Transverse colon (tissue), 4 donors: ENCODE measurements at regions not wholly inside any gene's neighbourhood (a gene's known extent, or its start where the extent isn't known, plus 50 kb on each side); places are given as distances from the start of the nearest gene placed in this dataset.
A peak's percentile ranks its signal among the peaks of the same experiment; 100 is the strongest.

Experiments used
- DNase-seq: peaks from one replicate; pipeline ENCODE4 v3.0.0-alpha.2; 2019
- H3K27ac ChIP-seq, 4 donors: fragments of 200-600 bp; sonication (generic); 2 replicates each; pipeline ENCODE4 v1.5.1; 2016 to 2018; ENCODE audit warnings: inconsistent platforms in 4 of 4
- H3K27me3 ChIP-seq: fragments of 200-600 bp; sonication (generic); 2 replicates; pipeline ENCODE4 v1.5.1; 2017; ENCODE audit warnings: inconsistent platforms
- H3K36me3 ChIP-seq, 4 donors: fragments of 200-600 bp; sonication (generic); 2 replicates each; pipeline ENCODE4 v1.5.1; 2017 to 2019; ENCODE audit warnings: inconsistent platforms in 4 of 4
- H3K4me1 ChIP-seq, 4 donors: fragments of 200-600 bp; sonication (generic); 2 replicates each; pipeline ENCODE4 v1.5.1; 2017 to 2020; ENCODE audit warnings: inconsistent platforms in 4 of 4
- H3K4me3 ChIP-seq, 4 donors: fragments of 200-600 bp; sonication (generic); 1 replicate in 1 of 4; 2 replicates in 3 of 4; pipeline versions ENCODE4 v1.5.1 to v1.6.1; 2017 to 2019; ENCODE audit warnings: inconsistent platforms in 4 of 4
- H3K9me3 ChIP-seq, 2 donors: fragments of 200-600 bp; sonication (generic); 2 replicates each; pipeline ENCODE4 v1.5.1; 2017 to 2019; ENCODE audit warnings: inconsistent platforms in 2 of 2
- CTCF ChIP-seq, 5 experiments: fragments of 200-600 bp in 3 of 5; fragments of 450-650 bp in 2 of 5; sonication (generic) in 3 of 5; IDR thresholded peaks; 1 replicate in 2 of 5; 2 replicates in 3 of 5; pipeline ENCODE4 v1.5.1; 2016 to 2017; ENCODE audit warnings: antibody characterized with exemption in 5 of 5, inconsistent platforms in 3 of 5, mild to moderate bottlenecking in 2 of 5, moderate library complexity in 1 of 5
- EP300 ChIP-seq: sonication (generic); formaldehyde crosslinking; IDR thresholded peaks from one replicate; pipeline ENCODE4 v1.6.1; 2017; ENCODE audit warnings: antibody characterized with exemption, low read depth
- POLR2A ChIP-seq: fragments of 450-650 bp; IDR thresholded peaks from one replicate; pipeline ENCODE4 v1.6.1; 2016; ENCODE audit warnings: antibody characterized with exemption, mild to moderate bottlenecking, moderate library complexity
- POLR2AphosphoS5 ChIP-seq, 3 donors: sonication (generic); formaldehyde crosslinking; IDR thresholded peaks; one replicate each; pipeline ENCODE4 v1.6.1; 2016; ENCODE audit warnings: antibody characterized with exemption in 3 of 3
- WGBS, 2 donors: methylation state at CpG; one replicate each; pipeline ENCODE4 v1.1.5; 2018; ENCODE audit warnings: low coverage in 1 of 2; 5-methylcytosine and 5-hydroxymethylcytosine counted together
- in situ Hi-C, 4 donors: fragments of 200-750 bp; cut with MboI; loops; one replicate each; pipeline versions ENCODE4 v1.15.0 to v1.15.1; 2017; ENCODE audit warnings: low sequenced_read_pairs in 3 of 4, low pct_ligation_motif_present in 1 of 4, low pct_unique_long_range_greater_than_20kb in 1 of 4
- intact Hi-C: fragments of 100-400 bp; cut with DNase I; formaldehyde crosslinking; loops from one replicate; pipeline ENCODE4 v1.15.1; 2023; ENCODE audit warnings: low total_unique reads

DNA sequence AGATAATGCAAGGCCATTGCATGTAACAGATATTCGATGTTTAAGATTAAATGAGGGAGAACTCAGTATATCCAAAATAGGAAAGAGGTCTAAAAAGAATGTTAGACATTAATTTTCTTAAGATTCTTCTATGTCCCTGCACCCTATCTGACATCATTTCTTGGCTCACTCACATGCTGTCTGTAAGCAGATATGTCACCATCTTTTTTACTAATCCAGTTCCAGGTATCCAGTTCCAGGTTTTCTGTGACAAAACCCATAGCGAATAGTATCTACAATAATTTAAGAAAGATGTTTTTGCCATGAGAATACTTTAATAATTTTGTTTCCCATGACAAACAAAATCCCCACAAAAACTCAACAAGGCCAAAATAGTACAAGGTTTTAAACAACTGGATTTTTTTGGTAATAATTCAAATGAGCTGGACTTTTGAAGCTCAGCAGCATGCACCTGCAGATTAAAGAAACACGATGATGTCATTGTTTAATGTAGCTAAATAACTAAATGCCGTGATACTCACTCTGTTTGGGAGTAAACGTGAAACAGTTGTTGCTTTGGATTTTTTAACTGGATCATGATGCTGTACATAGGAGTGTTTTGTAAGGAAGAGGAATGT lies 867.6 kb downstream of the EPHA3 start:
- H3K9me3 ChIP-seq, result no peaks in the 10 kb centered on the region
- in situ Hi-C loops (no loop called here), intact Hi-C loops (no loop called here)
- TF ChIP-seq EP300, result no peak
- TF ChIP-seq POLR2AphosphoS5 (IDR thresholded peaks at IDR 0.05), result no peak
- TF ChIP-seq CTCF (IDR thresholded peaks at IDR 0.05), result no peak
- TF ChIP-seq POLR2A, result no peak
- no peaks in the 10 kb centered on the region for H3K27me3 ChIP-seq
- no peak overlapping the region for H3K27ac ChIP-seq
- H3K4me3 ChIP-seq, result no peak overlapping the region
- WGBS, 2 donors, result 74 to 86% methylated on average over 3 to 5 of the region's 5 CpGs
- no peaks in the 10 kb centered on the region for H3K4me1 ChIP-seq
- no peaks in the 10 kb centered on the region for H3K36me3 ChIP-seq
- DNase-seq, result no peak

DNA sequence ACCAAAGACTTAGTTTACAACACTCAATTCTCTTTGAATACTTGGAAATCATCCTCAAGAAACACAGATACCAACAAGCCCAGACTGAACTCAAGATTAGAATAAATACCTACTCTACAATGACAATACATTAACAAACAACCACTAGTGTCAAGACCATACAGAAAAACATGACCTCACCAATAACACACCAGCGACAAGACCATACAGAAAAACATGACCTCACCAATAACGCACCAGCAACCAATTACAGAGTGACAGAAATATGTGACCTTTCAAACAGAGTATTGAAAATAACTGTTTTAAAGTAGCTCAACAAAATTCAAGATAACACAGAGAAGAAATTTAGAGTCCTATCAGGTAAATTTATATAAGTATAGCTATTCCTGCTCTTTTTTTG lies 876.0 kb downstream of the EPHA3 start:
- Histone ChIP-seq H3K4me1 (no peaks in the 10 kb centered on the region), H3K27ac (no peak overlapping the region), H3K4me3 (no peak overlapping the region), H3K27me3 (no peaks in the 10 kb centered on the region), H3K36me3 (no peaks in the 10 kb centered on the region), H3K9me3 (no peaks in the 10 kb centered on the region)
- intact Hi-C loops, result no loop called here
- WGBS, 2 donors, result 80 to 94% methylated on average over 2 of the region's 2 CpGs
- no peak for TF ChIP-seq EP300
- no peak for TF ChIP-seq CTCF (IDR thresholded peaks at IDR 0.05)
- TF ChIP-seq POLR2AphosphoS5 (IDR thresholded peaks at IDR 0.05), result no peak
- TF ChIP-seq POLR2A, result no peak
- in situ Hi-C loops, result no loop called here
- DNase-seq, result no peak

DNA sequence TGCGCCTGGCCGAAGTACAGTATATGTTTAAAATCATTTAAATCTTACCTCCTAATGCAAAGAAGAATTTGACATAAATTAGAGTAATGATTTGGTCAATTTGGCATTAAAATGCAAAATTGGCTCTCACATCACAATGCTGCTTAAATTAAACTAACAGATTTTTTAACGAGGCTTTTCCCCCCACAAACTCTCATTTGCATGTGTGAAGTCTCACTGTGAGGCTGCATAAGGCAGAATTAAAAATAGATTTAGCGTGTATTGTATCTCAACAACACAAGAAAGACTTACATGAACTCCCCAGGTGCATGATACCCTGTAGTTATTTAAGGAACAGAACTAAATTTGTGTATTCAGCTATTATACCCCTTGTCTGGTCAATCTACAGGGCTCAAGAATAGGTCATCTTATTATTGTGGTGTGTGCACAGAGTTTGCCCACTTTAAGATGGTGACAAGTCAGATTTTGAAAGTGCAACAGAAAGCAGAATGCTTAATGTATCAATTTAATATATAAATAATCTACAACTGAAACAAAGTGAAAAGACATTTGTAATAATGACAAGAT lies 897.9 kb downstream of the EPHA3 start:
- intact Hi-C loops (no loop called here), in situ Hi-C loops (no loop called here)
- H3K27me3 ChIP-seq, result no peaks in the 10 kb centered on the region
- no peaks in the 10 kb centered on the region for H3K9me3 ChIP-seq
- WGBS, 2 donors, result 77 to 78% methylated on average over 4 of the region's 4 CpGs
- H3K4me3 ChIP-seq, result no peak overlapping the region
- H3K4me1 ChIP-seq, result no peaks in the 10 kb centered on the region
- no peak for DNase-seq
- TF ChIP-seq POLR2AphosphoS5 (IDR thresholded peaks at IDR 0.05) (no peak), POLR2A (no peak), CTCF (IDR thresholded peaks at IDR 0.05) (no peak), EP300 (no peak)
- no peaks in the 10 kb centered on the region for H3K36me3 ChIP-seq
- H3K27ac ChIP-seq, result no peak overlapping the region

GRCh38 chr3:90007778-90008499 lies 900.5 kb downstream of the EPHA3 start:
- Histone ChIP-seq H3K9me3 (no peaks in the 10 kb centered on the region), H3K4me3 (no peak overlapping the region), H3K27me3 (no peaks in the 10 kb centered on the region), H3K36me3 (no peaks in the 10 kb centered on the region), H3K27ac (peak overlapping the region in 1 of 4 donors; percentile 44), H3K4me1 (no peaks in the 10 kb centered on the region)
- no peak for TF ChIP-seq POLR2A
- TF ChIP-seq EP300, result no peak
- no peak for TF ChIP-seq CTCF (IDR thresholded peaks at IDR 0.05)
- TF ChIP-seq POLR2AphosphoS5 (IDR thresholded peaks at IDR 0.05), result no peak
- no peak for DNase-seq
- in situ Hi-C loops (no loop called here), intact Hi-C loops (no loop called here)
- WGBS, 2 donors, result 18 to 44% methylated on average over 2 to 3 of the region's 3 CpGs
